Activated CD4-positive, alpha-beta T cell treated with anti-CD3 and anti-CD28 coated beads for 1 hour (primary cell): ENCODE measurements at regions not wholly inside any gene's neighbourhood (a gene's known extent, or its start where the extent isn't known, plus 50 kb on each side); places are given as distances from the start of the nearest gene placed in this dataset.
"Not testable (repeated sequence)": the region's sequence is repeated elsewhere in the genome, so short reads cannot be mapped to it uniquely, and the experiment has no call there.

Source experiments
- DNase-seq: peaks from one replicate; pipeline ENCODE4 v3.0.0-alpha.2; 2020

DNA sequence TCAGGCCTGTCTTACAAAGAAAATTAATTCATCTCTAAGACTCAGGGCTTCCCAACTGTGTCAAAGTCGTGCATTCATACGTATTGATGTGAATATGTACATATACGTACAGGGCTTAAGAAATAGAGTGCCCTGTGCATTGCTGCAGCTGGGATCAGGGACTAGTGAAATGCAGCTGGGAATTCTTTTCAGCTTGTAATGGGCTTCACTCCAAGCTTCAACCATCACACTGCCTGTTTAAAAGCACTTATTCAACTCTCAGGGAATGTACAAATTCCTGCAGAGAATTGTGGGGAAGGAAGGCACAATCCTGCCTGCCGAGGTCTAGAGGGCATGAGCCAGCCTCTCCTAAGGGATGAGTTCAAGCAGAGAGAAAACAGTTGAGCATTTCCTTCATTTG lies 59.6 kb upstream of the MAN2A1 start:
- DNase-seq: no peak

GRCh38 chr5:109628591-109628990 lies 61.1 kb upstream of the MAN2A1 start:
- no peak for DNase-seq

DNA sequence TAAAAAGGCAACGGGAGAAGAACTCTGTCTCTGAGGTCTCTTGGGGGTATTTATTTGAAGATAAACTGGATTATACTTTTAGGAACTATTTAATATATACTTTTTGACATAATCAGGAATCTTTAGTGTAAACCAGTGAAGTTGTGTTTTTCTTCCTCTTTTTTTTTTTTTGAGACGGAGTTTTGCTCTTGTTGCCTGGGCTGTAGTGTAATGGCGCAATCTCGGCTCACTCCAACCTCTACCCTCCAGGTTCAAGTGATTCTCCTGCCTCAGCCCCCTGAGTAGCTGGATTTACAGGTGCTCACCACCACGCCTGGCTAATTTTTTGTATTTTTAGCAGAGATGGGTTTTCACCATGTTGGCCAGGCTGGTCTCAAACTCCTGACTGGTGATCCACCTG lies 68.5 kb upstream of the MAN2A1 start:
- DNase-seq: not testable (repeated sequence)

DNA sequence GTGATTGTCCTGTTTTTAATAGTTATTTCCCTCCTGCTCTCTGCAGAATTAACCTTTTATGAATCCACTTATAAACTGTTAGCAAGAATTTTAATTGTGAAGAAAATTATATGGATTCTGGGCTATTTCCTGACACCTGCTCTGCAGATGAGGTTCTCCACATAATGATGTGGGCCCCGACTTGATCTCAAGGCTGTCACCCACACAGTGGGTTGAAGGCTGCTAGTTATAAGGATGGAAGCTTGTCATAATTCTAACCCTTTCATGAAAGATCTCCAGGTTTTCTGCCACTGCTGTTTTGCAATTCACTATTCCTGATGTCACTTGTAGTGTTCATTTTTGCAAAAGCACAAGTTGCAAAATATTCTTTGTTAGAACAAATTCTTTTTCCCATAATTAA lies 69.1 kb upstream of the MAN2A1 start:
- DNase-seq: no peak

- DNase-seq: no peak
These were observed 70.1 kb upstream of the MAN2A1 start for GRCh38 chr5:109619606-109620005.

DNA sequence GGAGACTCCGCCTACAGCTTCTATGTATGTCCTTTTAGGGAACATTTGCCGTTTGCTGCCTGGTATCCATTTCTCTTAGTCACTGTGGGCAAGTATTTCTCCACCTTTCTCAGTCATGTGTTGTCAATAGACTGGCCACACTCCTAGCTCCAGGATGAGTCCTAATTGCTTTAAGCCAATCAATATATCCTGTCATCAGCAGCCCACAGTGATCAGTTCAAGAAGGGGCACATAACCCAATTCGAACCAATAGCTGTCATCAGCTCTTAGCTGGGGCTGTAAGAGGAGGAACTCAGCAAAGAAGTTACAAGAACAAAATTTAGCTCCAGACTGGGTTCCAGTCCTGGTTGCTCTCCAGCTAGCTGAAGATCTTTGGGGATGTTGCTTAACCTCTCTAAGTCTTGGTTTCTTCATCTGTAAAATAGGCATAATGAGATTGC lies 70.7 kb upstream of the MAN2A1 start:
- DNase-seq: no peak

DNA sequence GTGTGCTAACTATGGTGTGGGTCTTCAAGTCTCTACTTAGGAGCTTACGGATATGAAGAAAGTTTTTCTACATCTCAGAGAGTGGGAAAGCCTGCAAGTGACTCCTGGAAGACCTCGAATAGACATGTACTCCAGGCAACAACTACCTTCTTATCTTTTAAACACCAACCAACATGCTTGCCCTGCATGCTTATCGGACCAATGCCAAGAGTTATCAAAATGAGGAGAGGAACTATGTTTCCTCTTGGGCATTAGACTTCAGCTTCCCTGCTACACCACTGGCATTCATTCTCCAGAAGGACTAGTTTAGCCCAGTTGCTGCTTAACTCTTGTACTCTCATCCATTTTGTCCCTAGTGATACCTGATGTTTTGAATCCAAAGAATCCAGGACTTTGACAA lies 74.7 kb upstream of the MAN2A1 start:
- no peak for DNase-seq

- DNase-seq: no peak
These were observed 75.4 kb upstream of the MAN2A1 start for GRCh38 chr5:109614301-109614700.

DNA sequence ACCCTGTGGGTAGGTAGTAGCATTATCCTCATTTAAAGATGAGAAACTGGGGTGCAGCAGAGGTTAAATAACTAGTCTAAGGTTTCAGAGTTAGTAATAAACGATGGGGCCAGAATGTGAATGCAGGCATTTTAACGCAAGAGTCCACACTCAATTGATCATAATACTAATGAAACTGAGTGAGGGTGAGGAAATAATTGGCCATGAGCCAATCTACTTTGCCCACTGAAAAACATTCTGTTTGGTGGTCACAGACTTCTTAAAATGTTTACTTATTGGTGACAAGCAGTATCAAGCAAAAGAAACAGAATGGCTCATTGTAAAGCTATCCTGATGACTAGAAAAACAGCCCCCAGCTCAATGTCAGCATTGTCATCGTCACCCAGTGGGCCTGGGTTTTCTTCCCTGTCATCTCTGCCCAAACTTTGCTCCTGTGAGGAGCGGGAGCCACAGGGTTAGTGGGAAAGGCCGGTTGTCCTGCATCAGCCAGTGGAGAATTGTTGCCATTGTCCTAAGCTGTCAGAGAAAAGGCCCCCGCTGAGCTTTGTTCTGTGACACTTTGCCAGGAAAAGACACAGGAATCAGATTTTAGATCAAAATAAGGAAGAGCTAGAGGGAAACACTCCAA lies 77.3 kb upstream of the MAN2A1 start:
- no peak for DNase-seq

DNA sequence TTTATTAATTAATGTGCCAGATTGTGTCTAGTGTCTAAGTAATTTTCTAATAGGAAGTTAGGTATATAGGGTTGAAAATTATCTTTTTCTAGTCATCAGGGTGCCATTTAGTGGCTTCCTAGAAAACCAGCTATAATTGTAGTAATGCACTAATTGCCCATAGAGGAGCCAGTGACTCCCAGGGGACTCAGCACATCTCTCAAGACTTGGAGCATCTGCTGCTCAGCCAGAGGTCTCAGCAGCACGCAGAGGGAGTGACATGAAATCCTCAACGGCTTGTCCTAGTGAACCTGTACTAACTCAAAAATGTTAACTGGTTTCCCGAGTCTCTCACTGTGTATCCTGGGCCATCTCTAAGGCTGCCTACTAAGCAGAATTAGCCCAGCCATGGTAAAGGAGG lies 78.2 kb upstream of the MAN2A1 start:
- no peak for DNase-seq

DNA sequence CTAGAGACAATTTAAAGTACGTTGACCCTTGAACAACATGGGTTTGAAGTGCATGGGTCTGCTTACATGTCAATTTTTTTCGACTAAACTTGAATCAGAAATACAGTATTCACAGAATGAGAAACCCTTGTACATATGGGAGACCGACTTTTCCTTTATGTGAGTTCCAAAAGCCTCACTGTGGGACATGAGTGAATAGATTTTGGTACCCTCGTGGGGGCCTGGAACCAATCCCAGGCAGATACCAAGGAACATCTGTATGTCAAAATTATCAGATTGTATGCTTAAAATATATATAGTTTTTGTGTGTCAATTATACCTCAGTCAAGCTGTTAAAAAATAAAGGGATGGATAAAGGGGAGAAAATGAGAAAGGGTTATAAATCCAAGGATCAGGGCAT lies 78.7 kb upstream of the MAN2A1 start:
- no peak for DNase-seq

DNA sequence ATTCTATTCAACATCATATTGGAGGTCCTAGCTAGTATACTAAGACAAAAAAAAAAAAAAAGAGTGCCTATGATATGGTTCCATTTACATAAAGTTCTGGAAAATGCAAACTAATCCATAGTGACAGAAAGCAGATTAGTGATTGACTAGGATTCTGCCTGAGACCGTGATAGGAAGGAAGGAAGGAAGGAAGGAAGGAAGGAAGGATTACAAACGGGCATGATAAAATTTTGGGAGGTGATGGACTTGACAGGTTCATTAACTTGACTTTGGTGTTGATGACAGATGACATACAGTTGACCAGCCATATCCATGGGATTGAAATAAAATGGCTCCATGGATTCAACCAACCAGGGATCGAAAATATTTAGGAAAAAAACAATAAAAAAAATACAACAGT lies 79.1 kb upstream of the MAN2A1 start:
- DNase-seq: no peak

DNA sequence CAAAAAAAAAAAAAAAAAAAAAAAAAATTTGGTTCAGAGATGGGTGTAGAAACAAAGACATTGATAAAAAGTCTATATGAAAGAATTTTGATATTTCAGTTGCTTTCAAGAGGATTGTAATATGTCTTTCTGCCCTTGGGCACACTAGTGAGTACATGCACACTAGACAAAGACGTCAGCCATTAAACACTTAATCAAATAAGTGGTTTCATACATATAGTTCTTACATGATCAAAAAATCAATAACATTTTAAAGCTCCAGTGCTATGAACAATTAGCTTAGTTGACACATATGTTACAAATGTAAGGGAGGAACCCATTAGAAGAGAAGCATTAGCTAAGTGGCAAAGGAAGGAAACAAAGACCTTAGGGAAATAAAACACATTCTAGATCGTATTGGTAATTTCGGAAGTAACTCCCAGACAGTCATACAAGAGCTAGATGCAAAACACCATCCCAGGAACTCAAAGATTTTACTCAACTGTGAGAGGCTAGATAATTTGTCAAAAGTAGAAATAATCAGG lies 84.5 kb upstream of the MAN2A1 start:
- no peak for DNase-seq

GRCh38 chr5:109604758-109605157 lies 85.0 kb upstream of the MAN2A1 start:
- no peak for DNase-seq

DNA sequence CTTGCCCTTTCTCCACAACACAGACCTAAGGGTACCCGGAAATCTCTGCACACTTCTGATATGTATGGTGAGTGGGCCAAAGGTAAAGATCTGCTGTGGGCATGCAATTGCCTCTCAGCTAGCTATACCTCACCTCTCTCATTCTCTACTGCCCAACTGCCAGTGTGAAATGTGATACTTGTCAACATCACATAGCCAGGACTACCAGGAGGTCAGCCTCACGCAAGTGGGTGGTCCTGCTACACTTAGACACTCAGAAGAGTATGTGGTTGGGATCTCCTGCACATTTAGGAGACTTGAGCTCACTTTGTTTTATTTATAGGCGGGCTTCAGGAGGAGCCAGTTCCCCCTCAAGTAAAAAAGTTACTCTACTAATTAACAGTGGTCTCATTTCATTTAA lies 88.0 kb upstream of the MAN2A1 start:
- DNase-seq: no peak

DNA sequence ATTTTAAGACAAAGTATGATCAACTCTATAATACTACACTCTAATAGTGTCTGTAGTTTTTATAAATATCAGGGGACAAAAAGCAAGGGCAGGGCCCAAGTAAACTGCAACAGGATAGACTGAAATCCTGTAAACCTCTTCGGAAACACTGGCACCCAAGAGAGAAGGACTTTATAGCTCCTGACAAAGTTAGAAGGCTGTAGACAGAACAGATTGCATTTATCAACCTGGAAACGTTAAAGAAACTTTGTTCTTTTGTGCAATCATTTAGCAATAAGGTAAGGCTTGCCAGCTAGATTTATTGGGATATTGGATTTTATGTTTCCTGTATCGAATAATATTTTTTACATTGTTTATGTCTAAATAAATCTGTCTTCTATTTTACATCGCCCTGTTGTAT lies 91.8 kb upstream of the MAN2A1 start:
- DNase-seq: no peak

- DNase-seq: no peak
These were observed 95.5 kb upstream of the MAN2A1 start for GRCh38 chr5:109594217-109594616.

- no peak for DNase-seq
These were observed 98.9 kb upstream of the MAN2A1 start for GRCh38 chr5:109590799-109591198.

DNA sequence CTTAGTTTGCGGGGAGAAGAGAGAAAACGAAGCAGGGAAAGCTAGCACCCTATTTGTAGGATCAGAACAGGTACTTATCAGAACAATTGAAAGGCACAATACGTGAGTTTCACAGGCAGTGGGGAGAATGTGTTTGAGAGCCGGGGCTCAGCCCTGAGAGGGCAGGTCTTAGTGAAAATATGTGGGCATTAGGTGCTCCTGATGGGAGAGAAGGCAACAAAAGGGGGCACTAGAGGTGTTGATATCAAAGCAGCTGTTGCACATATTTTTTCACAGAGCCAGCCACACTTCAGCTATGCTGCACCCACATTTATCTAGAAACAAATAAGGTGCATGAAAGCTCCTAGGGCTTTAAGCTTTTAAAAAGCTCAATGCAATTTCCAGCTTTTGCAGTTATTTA lies 99.7 kb upstream of the MAN2A1 start:
- no peak for DNase-seq

GRCh38 chr5:109589239-109589638 lies 100.5 kb upstream of the MAN2A1 start:
- DNase-seq: no peak

DNA sequence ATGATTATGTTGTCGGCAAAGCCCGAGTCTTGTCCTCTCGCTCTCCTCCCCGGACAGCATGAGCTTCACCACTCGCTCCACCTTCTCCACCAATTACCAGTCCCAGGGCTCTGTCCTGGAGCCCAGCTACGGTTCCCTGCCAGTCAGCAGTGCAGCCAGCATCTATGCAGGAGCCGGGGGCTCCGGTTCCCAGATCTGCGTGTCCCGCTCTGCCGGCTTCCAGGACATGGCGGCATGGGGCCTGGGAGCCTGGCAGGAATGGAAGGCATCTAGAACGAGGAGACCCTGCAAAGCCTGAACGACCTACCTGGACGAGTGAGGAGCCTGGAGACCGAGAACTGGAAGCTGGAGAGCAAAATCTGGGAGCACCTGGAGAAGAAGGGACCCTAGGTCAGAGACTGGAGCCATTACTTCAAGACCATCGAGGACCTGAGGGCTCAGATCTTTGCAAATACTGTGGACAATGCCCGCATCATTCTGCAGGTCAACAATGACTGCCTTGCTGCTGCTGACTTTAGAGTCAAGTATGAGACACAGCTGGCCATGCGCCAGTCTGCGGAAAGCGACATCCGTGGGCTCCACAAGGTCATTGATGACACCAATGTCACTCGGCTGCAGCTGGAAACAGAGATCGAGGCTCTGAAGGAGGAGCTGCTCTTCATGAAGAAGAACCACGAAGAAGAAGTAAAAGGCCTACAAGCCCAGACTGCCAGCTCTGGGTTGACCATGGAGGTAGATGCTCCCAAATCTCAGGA lies 101.3 kb upstream of the MAN2A1 start:
- DNase-seq: no peak

GRCh38 chr5:109584986-109585599 lies 104.6 kb upstream of the MAN2A1 start:
- no peak for DNase-seq

GRCh38 chr5:109580225-109580624 lies 109.5 kb upstream of the MAN2A1 start:
- DNase-seq: no peak

GRCh38 chr5:109575506-109575905 lies 114.2 kb upstream of the MAN2A1 start:
- DNase-seq: no peak
